ENCODE measurements at regions not wholly inside any gene's neighbourhood (a gene's known extent, or its start where the extent isn't known, plus 50 kb on each side); places are given as distances from the start of the nearest gene placed in this dataset.

GRCh38 chr12:114852976-114853529 lies 169.1 kb upstream of the TBX3 start:
- TF ChIP-seq GATA2 (IDR thresholded peaks at IDR 0.05; ENCODE audit: low read depth, low read length) (no peak), GATA3 (IDR thresholded peaks at IDR 0.05; ENCODE audit: low read depth, low read length) (no peak)

DNA sequence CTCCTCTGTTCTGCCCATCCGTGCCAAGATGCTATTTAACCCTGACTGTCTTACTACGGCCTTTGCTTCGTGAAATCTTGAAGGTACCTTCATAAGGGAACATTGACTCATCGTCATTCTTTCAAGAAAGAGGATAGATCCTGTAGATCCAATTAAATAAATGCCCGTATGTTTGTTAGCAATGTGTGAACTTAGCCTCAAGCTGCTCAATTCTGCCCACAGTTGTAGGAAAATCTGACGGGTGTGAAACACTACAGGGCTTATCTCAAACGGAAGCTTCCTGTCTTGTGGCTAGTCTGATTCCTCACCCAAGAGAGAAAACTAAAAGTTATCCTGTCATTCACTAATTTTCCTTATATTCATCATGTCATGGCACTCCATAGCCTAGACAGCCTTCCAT lies 168.0 kb upstream of the TBX3 start:
- TF ChIP-seq GATA3 (IDR thresholded peaks at IDR 0.05; ENCODE audit: low read depth, low read length) (no peak), GATA2 (IDR thresholded peaks at IDR 0.05; ENCODE audit: low read depth, low read length) (no peak)

DNA sequence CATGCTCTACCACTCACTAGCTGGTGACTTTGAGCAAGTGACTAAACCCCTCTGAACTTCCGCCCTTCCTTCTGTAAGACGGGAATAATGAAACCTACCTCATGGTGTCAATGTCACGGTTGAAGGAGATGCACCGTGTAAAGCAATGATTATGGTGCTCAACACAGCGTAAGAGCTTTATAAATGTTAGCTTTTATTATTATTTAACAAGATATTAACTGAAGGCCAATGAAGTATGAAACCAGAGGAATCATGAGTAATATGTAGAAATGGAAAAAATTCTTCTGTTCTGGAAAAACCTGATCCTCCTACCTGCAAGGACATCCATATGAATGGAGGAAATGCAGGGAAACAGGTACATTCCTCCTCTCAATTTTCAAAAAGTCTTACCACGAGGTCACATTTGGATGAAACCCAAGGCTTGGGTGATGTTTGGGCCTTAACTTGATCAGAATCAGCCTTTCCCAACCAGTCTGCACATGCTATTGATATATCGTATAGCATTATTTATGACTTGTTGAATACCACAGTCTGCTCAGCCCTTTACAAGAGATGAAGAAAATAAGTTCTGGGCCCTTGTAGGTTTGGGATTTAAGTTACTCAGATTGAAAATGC lies 166.8 kb upstream of the TBX3 start:
- no peak for TF ChIP-seq GATA2 (IDR thresholded peaks at IDR 0.05; ENCODE audit: low read depth, low read length)
- TF ChIP-seq GATA3 (IDR thresholded peaks at IDR 0.05; ENCODE audit: low read depth, low read length): no peak

- no peak for TF ChIP-seq GATA3 (IDR thresholded peaks at IDR 0.05; ENCODE audit: low read depth, low read length)
- no peak for TF ChIP-seq GATA2 (IDR thresholded peaks at IDR 0.05; ENCODE audit: low read depth, low read length)
These were observed 164.7 kb upstream of the TBX3 start for GRCh38 chr12:114848666-114849065.

- TF ChIP-seq GATA2 (IDR thresholded peaks at IDR 0.05; ENCODE audit: low read depth, low read length): no peak
- TF ChIP-seq GATA3 (IDR thresholded peaks at IDR 0.05; ENCODE audit: low read depth, low read length): no peak
These were observed 163.6 kb upstream of the TBX3 start for GRCh38 chr12:114847441-114848035.

DNA sequence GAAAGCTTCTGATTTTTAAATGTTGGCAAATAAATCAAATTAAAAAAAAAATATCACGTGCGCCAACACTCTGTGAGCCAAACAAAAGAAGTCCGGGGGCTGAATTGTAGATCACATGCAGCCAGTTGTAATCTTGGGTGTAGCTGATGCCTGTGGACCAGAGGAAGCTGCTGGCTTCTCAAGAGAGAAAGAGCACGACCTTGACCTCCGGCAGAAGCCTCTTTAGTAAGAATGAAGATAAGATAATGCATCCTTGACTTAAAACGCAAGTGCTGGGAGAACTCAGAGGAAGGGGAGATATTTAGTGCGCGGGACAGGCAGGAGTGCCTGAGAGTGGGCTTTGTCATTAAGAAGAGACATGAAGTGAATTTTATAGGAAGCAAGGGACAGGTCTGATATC lies 162.8 kb upstream of the TBX3 start:
- TF ChIP-seq GATA3 (IDR thresholded peaks at IDR 0.05; ENCODE audit: low read depth, low read length): no peak
- no peak for TF ChIP-seq GATA2 (IDR thresholded peaks at IDR 0.05; ENCODE audit: low read depth, low read length)

DNA sequence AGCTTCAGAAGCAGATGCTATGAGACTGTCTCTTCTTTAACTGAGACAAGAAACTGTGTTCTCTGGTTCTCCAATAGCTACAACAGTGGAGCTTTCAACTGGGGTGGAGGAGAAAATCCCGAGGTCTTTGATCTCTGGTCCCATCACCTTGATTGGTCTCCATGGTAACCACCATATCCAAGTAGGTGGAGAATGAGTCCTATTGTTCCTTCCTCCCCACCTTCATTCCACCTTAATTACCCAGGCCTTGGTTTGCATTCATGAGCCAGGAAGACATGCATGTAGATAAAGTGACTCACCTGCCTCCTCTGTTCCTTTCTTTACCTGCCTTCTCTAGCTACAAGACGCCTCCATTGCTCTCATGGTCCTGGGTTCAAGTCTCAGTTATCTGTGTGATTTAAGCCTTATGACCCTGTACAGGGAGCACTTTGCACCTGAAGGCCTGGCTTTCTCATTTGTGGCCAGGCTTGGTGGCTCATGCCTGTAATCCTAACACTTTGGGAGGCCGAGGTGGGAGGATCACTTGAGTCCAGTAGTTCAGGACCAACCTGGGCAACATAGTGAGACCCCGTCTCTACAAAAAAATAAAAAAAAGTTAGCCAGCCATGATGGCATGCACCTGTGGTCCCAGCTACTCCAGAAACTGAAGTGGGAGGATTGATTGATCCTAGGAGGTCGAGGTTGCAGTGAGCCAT lies 157.7 kb upstream of the TBX3 start:
- no peak for TF ChIP-seq GATA2 (IDR thresholded peaks at IDR 0.05; ENCODE audit: low read depth, low read length)
- TF ChIP-seq GATA3 (IDR thresholded peaks at IDR 0.05; ENCODE audit: low read depth, low read length): no peak

- TF ChIP-seq GATA2 (IDR thresholded peaks at IDR 0.05; ENCODE audit: low read depth, low read length) (no peak), GATA3 (IDR thresholded peaks at IDR 0.05; ENCODE audit: low read depth, low read length) (no peak)
These were observed 154.5 kb upstream of the TBX3 start for GRCh38 chr12:114838480-114838879.

DNA sequence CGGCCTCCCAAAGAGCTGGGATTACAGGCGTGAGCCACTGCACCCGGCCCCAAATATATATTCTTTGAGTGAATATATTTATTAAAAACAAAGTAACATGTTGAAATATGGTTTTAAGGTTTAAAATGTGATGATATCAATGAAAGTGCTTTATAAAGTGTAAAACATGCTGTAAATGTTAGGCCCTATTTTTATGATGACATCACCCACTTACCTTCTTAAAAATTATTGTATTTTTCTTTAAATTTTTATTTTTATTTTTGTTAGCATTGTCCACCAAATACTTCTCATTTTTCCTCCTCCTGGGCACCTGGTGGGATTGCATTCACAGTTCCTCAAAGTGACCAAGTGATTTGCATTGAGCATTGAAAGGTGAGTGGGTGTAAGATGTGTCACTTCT lies 152.6 kb upstream of the TBX3 start:
- TF ChIP-seq GATA2 (IDR thresholded peaks at IDR 0.05; ENCODE audit: low read depth, low read length) (no peak), GATA3 (IDR thresholded peaks at IDR 0.05; ENCODE audit: low read depth, low read length) (no peak)

- TF ChIP-seq GATA2 (IDR thresholded peaks at IDR 0.05; ENCODE audit: low read depth, low read length) (no peak), GATA3 (IDR thresholded peaks at IDR 0.05; ENCODE audit: low read depth, low read length) (no peak)
These were observed 151.1 kb upstream of the TBX3 start for GRCh38 chr12:114835031-114835430.

DNA sequence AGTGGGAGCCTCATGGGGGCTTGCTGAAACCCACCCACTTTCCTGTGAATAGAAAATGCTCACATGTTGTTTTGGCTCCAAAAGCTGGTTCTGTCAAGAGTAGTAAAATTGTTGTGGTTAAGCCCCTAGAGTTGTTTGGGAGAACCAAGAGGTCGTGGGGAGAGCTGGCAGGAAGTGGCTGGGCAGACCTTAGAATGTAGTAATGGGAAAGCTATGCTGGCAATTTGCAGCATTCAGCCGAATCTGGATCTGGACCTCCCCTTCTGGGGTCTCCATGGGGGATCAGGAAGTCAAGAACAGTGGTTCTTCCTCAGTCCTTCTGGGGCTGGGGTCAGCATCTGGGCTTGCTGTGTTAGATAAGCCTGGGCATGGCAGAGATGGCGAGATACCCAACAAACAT lies 150.6 kb upstream of the TBX3 start:
- TF ChIP-seq GATA3 (IDR thresholded peaks at IDR 0.05; ENCODE audit: low read depth, low read length) (no peak), GATA2 (IDR thresholded peaks at IDR 0.05; ENCODE audit: low read depth, low read length) (no peak)

DNA sequence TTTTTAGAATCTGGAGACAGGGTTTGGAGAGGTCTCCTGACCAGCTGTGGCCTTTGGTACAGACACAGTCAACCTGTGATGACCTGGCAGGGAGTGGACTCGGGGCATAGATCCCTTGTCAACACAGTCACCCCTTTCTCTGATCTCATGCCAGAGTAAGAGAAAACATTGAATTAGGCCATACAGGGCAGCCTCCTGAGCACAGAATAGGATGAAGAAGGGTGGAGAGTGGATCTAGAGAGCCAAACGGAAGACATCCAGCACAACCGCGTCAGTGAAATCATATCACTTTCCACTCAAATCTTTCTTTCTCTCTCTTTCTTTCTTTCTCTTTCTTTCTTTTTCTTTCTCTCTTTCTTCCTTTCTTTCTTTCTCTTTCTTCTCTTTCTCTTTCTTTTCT lies 145.9 kb upstream of the TBX3 start:
- TF ChIP-seq GATA2 (IDR thresholded peaks at IDR 0.05; ENCODE audit: low read depth, low read length): no peak
- TF ChIP-seq GATA3 (IDR thresholded peaks at IDR 0.05; ENCODE audit: low read depth, low read length): no peak

GRCh38 chr12:114827461-114827860 lies 143.5 kb upstream of the TBX3 start:
- TF ChIP-seq GATA3 (IDR thresholded peaks at IDR 0.05; ENCODE audit: low read depth, low read length) (no peak), GATA2 (IDR thresholded peaks at IDR 0.05; ENCODE audit: low read depth, low read length) (no peak)

DNA sequence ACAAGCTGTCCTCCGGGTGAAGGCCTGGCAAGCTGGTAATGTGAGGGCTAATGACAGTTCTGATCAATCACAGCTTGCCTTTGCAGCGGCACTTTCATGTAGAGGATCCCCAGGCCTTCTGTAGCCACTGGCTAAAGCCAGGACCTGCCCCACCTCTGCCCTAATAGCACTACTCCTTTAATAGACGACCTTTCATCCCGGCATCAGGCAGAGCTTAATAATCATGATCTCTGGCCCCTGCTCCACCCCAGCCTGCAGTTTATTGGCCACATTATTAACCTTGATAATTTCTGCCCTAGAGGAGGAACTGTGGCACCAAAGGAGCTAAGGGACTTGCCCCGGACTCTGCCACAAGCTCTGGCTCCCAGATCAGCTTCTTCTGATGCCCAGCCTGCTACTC lies 142.3 kb upstream of the TBX3 start:
- TF ChIP-seq GATA3 (IDR thresholded peaks at IDR 0.05; ENCODE audit: low read depth, low read length) (no peak), GATA2 (IDR thresholded peaks at IDR 0.05; ENCODE audit: low read depth, low read length) (no peak)

DNA sequence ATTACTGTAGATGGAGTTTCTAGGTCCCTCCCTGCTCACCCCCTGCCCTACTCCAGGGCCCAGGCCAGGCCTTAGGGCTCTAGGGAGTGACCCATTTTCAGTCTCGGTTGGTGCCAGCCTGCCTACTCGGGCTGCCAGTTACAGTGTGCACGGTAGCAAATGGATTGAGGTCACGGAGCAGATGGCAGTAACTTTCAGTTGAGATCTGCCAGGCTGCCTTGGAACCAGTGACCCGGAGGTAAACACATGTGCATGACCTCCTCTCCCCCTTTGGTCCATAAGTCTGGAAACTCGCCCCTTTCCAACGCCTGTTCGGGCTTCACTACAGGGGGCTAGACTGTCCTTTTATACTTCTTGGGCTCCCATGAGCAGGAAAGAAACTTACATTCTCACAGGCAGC lies 139.7 kb upstream of the TBX3 start:
- TF ChIP-seq GATA2 (IDR thresholded peaks at IDR 0.05; ENCODE audit: low read depth, low read length): no peak
- no peak for TF ChIP-seq GATA3 (IDR thresholded peaks at IDR 0.05; ENCODE audit: low read depth, low read length)
